ENCODE measurements at regions not wholly inside any gene's neighbourhood (a gene's known extent, or its start where the extent isn't known, plus 50 kb on each side); places are given as distances from the start of the nearest gene placed in this dataset.

- H3K27me3 ChIP-seq (replicated peaks; ENCODE audit: control insufficient read depth, insufficient read depth, low read length) = no peaks in the 10 kb centered on the region
- no peaks in the 10 kb centered on the region for H3K36me3 ChIP-seq (ENCODE audit: control insufficient read depth, insufficient read depth, low read length)
- no peaks in the 10 kb centered on the region for H3K36me3 Mint-ChIP-seq (ENCODE audit: insufficient read depth, unreplicated experiment)
- no TSS peak for BruUV-seq (replicated peaks)
- CTCF ChIA-PET = no interaction called here
- H3K4me1 Mint-ChIP-seq (ENCODE audit: low read depth, unreplicated experiment) = no peaks in the 10 kb centered on the region
- H3K4me3 Mint-ChIP-seq (ENCODE audit: unreplicated experiment) = no peak overlapping the region
- no peak for TF ChIP-seq CTCF (IDR thresholded peaks at IDR 0.05; ENCODE audit: insufficient read depth in 1 of 2, low read depth in 1 of 2, low read length in 1 of 2, severe bottlenecking in 1 of 2, unreplicated experiment in 1 of 2)
- no peaks in the 10 kb centered on the region; the same call in 1 of the 2 replicates for H3K9me3 ChIP-seq
- H3K4me3 ChIP-seq (ENCODE audit: low read depth, low read length) = no peak overlapping the region
- no peaks in the 10 kb centered on the region for H3K27me3 Mint-ChIP-seq (ENCODE audit: insufficient read depth, unreplicated experiment)
- no peak overlapping the region for H3K27ac Mint-ChIP-seq (ENCODE audit: unreplicated experiment)
- DNase-seq = no peak
- intact Hi-C loops (cut with micrococcal nuclease; ENCODE audit: unreplicated experiment) = no loop called here
- peaks cover 4% of the 10 kb centered on the region for H3K9me3 Mint-ChIP-seq (ENCODE audit: unreplicated experiment)
- POLR2A ChIA-PET = no interaction called here
- H3K4me1 ChIP-seq = no peaks in the 10 kb centered on the region
Observed at GRCh38 chr16:72657164-72657563, 390.8 kb downstream of the ZFHX3 start.

GRCh38 chr16:72654535-72654934 is 393.4 kb downstream of the ZFHX3 start:
- ChIA-PET CTCF (no interaction called here), POLR2A (no interaction called here)

GRCh38 chr16:72649254-72649944 is 398.5 kb downstream of the ZFHX3 start:
- H3K36me3 Mint-ChIP-seq (ENCODE audit: insufficient read depth, unreplicated experiment) = no peaks in the 10 kb centered on the region
- peaks cover 11% of the 10 kb centered on the region for H3K9me3 Mint-ChIP-seq (ENCODE audit: unreplicated experiment)
- Histone ChIP-seq H3K4me3 (ENCODE audit: low read depth, low read length) (no peak overlapping the region), H3K9me3 (no peaks in the 10 kb centered on the region; the same call in 1 of the 2 replicates), H3K4me1 (no peaks in the 10 kb centered on the region), H3K27me3 (replicated peaks; ENCODE audit: control insufficient read depth, insufficient read depth, low read length) (no peaks in the 10 kb centered on the region), H3K36me3 (ENCODE audit: control insufficient read depth, insufficient read depth, low read length) (no peaks in the 10 kb centered on the region)
- no peak for DNase-seq
- no TSS peak for BruUV-seq (replicated peaks)
- CTCF ChIA-PET = no interaction called here
- no peaks in the 10 kb centered on the region for H3K4me1 Mint-ChIP-seq (ENCODE audit: low read depth, unreplicated experiment)
- H3K4me3 Mint-ChIP-seq (ENCODE audit: unreplicated experiment) = no peak overlapping the region
- H3K27me3 Mint-ChIP-seq (ENCODE audit: insufficient read depth, unreplicated experiment) = no peaks in the 10 kb centered on the region
- no peak overlapping the region for H3K27ac Mint-ChIP-seq (ENCODE audit: unreplicated experiment)
- intact Hi-C loops (cut with micrococcal nuclease; ENCODE audit: unreplicated experiment) = no loop called here
- POLR2A ChIA-PET = no interaction called here
- no peak for TF ChIP-seq CTCF (IDR thresholded peaks at IDR 0.05; ENCODE audit: insufficient read depth in 1 of 2, low read depth in 1 of 2, low read length in 1 of 2, severe bottlenecking in 1 of 2, unreplicated experiment in 1 of 2)

More at GRCh38 chr16:72654535-72654934, 393.4 kb downstream of the ZFHX3 start:
- Mint-ChIP-seq H3K36me3 (ENCODE audit: insufficient read depth, unreplicated experiment) (no peaks in the 10 kb centered on the region), H3K27ac (ENCODE audit: unreplicated experiment) (no peak overlapping the region), H3K27me3 (ENCODE audit: insufficient read depth, unreplicated experiment) (no peaks in the 10 kb centered on the region), H3K4me3 (ENCODE audit: unreplicated experiment) (no peak overlapping the region), H3K4me1 (ENCODE audit: low read depth, unreplicated experiment) (no peaks in the 10 kb centered on the region), H3K9me3 (ENCODE audit: unreplicated experiment) (peaks cover 11% of the 10 kb centered on the region)
- TF ChIP-seq CTCF (IDR thresholded peaks at IDR 0.05; ENCODE audit: insufficient read depth in 1 of 2, low read depth in 1 of 2, low read length in 1 of 2, severe bottlenecking in 1 of 2, unreplicated experiment in 1 of 2) = no peak
- DNase-seq = no peak
- Histone ChIP-seq H3K4me1 (no peaks in the 10 kb centered on the region), H3K9me3 (no peaks in the 10 kb centered on the region; the same call in 1 of the 2 replicates), H3K36me3 (ENCODE audit: control insufficient read depth, insufficient read depth, low read length) (no peaks in the 10 kb centered on the region), H3K27me3 (replicated peaks; ENCODE audit: control insufficient read depth, insufficient read depth, low read length) (no peaks in the 10 kb centered on the region), H3K4me3 (ENCODE audit: low read depth, low read length) (no peak overlapping the region)
- no TSS peak for BruUV-seq (replicated peaks)
- intact Hi-C loops (cut with micrococcal nuclease; ENCODE audit: unreplicated experiment) = no loop called here
